ACC112 (cell line): ENCODE measurements at regions not wholly inside any gene's neighbourhood (a gene's known extent, or its start where the extent isn't known, plus 50 kb on each side); places are given as distances from the start of the nearest gene placed in this dataset.

ENCODE experiments used
- H2AFZ ChIP-seq: fragments of 200-600 bp; sonication (generic); one replicate; pipeline ENCODE4 v1.6.0; 2017; ENCODE audit warnings: antibody characterized with exemption, low read length; ENCODE audit not compliant: unreplicated experiment
- H3K27ac ChIP-seq: fragments of 200-600 bp; sonication (generic); 2 replicates; pipeline ENCODE4 v1.5.1; 2014; ENCODE audit warnings: low read depth, mild to moderate bottlenecking, antibody characterized with exemption, low read length, moderate library complexity
- H3K27me3 ChIP-seq: fragments of 200-600 bp; sonication (generic); 2 replicates; pipeline ENCODE4 v1.6.1; 2014; ENCODE audit warnings: mild to moderate bottlenecking, antibody characterized with exemption, low read length, moderate library complexity, mixed read lengths; ENCODE audit not compliant: insufficient read depth
- H3K36me3 ChIP-seq: fragments of 200-600 bp; sonication (generic); 2 replicates; pipeline ENCODE4 v1.6.1; 2016; ENCODE audit warnings: mild to moderate bottlenecking, antibody characterized with exemption, low read length, moderate library complexity, mixed read lengths; ENCODE audit not compliant: insufficient read depth
- H3K4me1 ChIP-seq: fragments of 200-600 bp; sonication (generic); one replicate; pipeline ENCODE4 v1.6.1; 2016; ENCODE audit warnings: low read length, mixed read lengths; ENCODE audit not compliant: insufficient read depth, unreplicated experiment, control insufficient read depth
- H3K4me3 ChIP-seq: fragments of 200-600 bp; sonication (generic); 2 replicates; pipeline ENCODE4 v1.5.1; 2014; ENCODE audit warnings: mild to moderate bottlenecking, low read depth, low read length
- H3K79me2 ChIP-seq: fragments of 200-600 bp; sonication (generic); one replicate; pipeline ENCODE4 v1.6.0; 2016; ENCODE audit warnings: low read length; ENCODE audit not compliant: control insufficient read depth, unreplicated experiment, insufficient read depth

DNA sequence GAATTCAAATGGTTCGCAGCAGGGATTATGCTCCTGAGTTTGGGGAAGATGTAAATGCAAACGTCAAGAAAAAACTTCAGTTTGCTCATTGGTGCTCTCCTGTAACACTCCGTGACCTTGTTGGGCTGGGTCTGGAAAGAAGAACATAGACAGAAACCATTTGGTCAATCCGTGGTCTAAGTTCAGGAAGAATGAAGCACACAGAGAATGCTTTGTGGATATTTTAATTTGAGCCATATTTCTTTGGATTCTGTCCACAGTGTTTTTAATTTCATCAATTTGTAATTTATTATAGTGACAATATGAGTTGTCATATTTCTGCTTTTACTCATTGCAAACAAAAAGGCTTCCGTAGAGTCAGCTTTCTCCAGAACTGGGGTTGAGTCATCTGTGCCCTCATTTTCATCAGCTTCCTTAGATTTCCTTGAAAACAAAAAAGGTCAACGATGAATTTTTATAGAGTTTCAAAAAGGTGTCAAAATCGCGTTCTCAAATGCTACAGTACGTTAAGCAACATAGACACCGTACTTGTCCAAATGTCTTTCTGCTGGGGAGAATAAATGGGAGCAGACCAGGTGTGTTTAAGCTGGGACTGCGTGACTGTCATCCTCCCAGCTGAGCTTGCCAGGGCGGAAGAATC, 606.4 kb downstream of the RNF144A start:
- no peak overlapping the region for H3K27ac ChIP-seq
- no peak overlapping the region for H3K4me3 ChIP-seq
- H3K36me3 ChIP-seq, result no peaks in the 10 kb centered on the region
- no peak overlapping the region for H2AFZ ChIP-seq
- no peaks in the 10 kb centered on the region for H3K27me3 ChIP-seq
- no peaks in the 10 kb centered on the region for H3K79me2 ChIP-seq
- H3K4me1 ChIP-seq, result no peaks in the 10 kb centered on the region

DNA sequence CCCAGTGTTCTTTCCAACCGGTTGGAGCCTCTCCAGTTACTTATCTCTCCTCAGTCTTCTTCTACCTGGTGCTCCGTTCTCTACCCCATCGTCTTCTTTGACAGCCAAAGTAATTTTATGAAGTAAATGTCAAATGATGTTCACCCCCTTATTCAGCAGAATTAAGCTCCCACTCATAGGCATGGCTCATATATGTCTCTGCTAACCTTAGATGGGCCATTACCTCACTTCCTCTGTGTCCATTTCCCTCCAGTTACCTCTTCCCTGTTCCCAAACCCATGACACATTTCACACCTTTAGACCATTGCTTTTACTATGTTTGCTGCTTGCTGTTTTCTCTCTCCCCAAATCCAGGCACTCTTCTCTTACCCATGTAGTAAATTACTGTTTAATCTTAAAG, 607.0 kb downstream of the RNF144A start:
- Histone ChIP-seq H3K27ac (no peak overlapping the region), H3K36me3 (no peaks in the 10 kb centered on the region), H3K79me2 (no peaks in the 10 kb centered on the region), H3K4me1 (no peaks in the 10 kb centered on the region), H2AFZ (no peak overlapping the region), H3K4me3 (no peak overlapping the region), H3K27me3 (no peaks in the 10 kb centered on the region)

- Histone ChIP-seq H3K36me3 (no peaks in the 10 kb centered on the region), H3K79me2 (no peaks in the 10 kb centered on the region), H2AFZ (no peak overlapping the region), H3K27me3 (no peaks in the 10 kb centered on the region), H3K27ac (no peak overlapping the region), H3K4me3 (no peak overlapping the region), H3K4me1 (no peaks in the 10 kb centered on the region)
Observed at GRCh38 chr2:7525746-7526145, 608.5 kb downstream of the RNF144A start.

GRCh38 chr2:7527165-7527722, 610.0 kb downstream of the RNF144A start:
- Histone ChIP-seq H2AFZ (no peak overlapping the region), H3K27me3 (no peaks in the 10 kb centered on the region), H3K36me3 (no peaks in the 10 kb centered on the region), H3K4me1 (no peaks in the 10 kb centered on the region), H3K4me3 (no peak overlapping the region), H3K79me2 (no peaks in the 10 kb centered on the region), H3K27ac (no peak overlapping the region)

GRCh38 chr2:7530001-7530400, 612.8 kb downstream of the RNF144A start:
- Histone ChIP-seq H3K79me2 (no peaks in the 10 kb centered on the region), H3K4me1 (no peaks in the 10 kb centered on the region), H3K4me3 (no peak overlapping the region), H3K27me3 (no peaks in the 10 kb centered on the region), H3K27ac (no peak overlapping the region), H3K36me3 (no peaks in the 10 kb centered on the region), H2AFZ (no peak overlapping the region)

GRCh38 chr2:7539077-7539476, 621.9 kb downstream of the RNF144A start:
- H3K79me2 ChIP-seq, result no peaks in the 10 kb centered on the region
- H3K36me3 ChIP-seq, result no peaks in the 10 kb centered on the region
- no peaks in the 10 kb centered on the region for H3K4me1 ChIP-seq
- no peak overlapping the region for H2AFZ ChIP-seq
- H3K4me3 ChIP-seq, result no peak overlapping the region
- H3K27me3 ChIP-seq, result no peaks in the 10 kb centered on the region
- H3K27ac ChIP-seq, result no peak overlapping the region

DNA sequence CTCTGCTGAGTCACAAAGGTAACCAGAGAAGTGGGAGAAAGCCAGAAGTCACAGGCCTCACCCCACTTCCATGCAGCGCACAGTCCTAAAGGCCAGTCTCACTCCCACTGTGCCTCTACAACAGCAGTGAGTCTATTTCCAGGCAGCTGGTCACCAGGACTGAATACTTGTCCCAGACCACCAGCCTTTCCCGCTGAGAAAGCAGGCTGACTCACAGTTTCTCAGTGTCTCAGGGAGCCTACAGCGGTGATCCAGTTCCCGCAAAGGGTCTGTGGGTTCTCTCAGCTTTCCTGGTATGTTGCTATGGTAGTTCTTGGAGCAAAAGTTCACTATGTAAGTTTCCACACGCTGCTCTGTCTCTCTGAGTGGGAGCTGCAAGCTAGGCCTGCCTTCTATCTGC, 622.5 kb downstream of the RNF144A start:
- Histone ChIP-seq H2AFZ (no peak overlapping the region), H3K79me2 (no peaks in the 10 kb centered on the region), H3K4me1 (no peaks in the 10 kb centered on the region), H3K27me3 (no peaks in the 10 kb centered on the region), H3K4me3 (no peak overlapping the region), H3K36me3 (no peaks in the 10 kb centered on the region), H3K27ac (no peak overlapping the region)

DNA sequence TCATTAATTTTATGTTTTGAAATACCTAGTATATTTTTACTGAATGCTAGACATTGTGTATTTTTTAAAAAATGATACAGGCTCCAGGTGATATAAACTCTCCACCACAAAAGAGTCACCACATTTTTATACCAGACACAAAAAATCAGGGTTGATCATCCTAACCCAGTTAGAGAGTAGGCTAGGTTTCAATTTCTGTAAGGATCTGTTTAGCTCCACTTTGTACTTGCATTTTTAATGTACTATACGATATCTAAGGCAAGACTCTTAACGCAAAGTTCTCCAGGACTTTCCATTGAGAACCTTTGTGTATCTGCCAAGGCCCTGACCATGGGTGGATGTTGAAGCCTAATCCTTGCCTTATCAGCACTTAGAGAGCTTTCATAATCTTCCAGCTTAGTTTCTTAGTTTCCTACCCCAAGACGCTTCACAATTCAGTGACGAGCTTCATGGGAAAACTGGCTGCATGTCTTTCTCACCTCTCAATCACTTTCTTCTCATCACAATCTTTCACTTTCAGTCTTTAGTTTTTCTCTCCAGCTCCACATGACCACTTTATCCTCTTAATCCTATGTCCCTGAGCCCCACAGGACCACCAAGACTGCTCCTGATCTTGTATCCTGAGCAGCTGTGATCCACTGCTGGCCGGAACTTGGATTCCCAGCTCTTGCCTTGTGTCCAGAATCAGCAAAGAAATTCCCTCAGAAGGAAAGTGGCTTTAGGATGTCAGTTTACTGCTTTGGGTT, 635.8 kb downstream of the RNF144A start:
- Histone ChIP-seq H3K4me3 (no peak overlapping the region), H3K27me3 (no peaks in the 10 kb centered on the region), H3K36me3 (no peaks in the 10 kb centered on the region), H3K27ac (no peak overlapping the region), H3K4me1 (no peaks in the 10 kb centered on the region), H2AFZ (no peak overlapping the region), H3K79me2 (no peaks in the 10 kb centered on the region)

DNA sequence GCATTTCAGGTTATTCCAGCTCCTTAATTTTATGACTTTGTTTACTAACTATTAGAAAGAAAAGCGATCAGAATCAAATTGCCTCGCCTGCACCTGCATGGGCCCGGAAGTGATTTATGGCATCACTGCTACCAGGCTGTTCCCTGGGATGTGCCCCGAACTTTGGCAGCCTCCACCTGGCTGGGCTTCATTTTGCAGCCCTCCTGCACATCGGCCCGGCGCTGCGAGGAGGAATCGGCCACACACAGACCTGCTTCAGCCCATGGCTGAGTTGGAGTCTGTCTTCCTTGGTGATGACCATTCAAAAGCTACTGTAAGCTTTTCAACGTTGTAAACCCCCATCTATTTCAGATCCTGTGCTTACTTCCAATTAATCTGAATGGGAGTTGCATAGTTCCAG, 638.0 kb downstream of the RNF144A start:
- Histone ChIP-seq H3K4me3 (no peak overlapping the region), H3K4me1 (no peaks in the 10 kb centered on the region), H3K36me3 (no peaks in the 10 kb centered on the region), H2AFZ (no peak overlapping the region), H3K27me3 (no peaks in the 10 kb centered on the region), H3K79me2 (no peaks in the 10 kb centered on the region), H3K27ac (no peak overlapping the region)

DNA sequence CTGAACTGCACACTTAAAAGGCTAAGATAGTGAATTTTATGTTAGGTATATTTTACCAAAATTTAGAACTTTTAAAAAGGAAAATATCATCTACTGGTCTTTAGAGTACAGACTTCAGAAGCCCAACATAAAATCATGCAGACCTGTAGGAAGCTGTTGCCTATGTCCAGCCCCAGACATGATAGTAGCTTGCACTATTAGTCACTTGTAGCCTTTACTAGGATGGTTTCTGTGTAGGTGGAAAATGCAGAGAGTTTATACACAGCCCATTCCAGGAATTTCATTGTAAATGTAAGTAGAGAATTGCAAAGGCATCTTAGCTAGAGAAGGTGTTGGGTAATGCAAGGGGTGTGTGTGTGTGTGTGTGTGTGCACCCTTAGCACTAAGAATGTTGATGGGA, 640.2 kb downstream of the RNF144A start:
- H3K27me3 ChIP-seq, result no peaks in the 10 kb centered on the region
- H2AFZ ChIP-seq, result no peak overlapping the region
- no peak overlapping the region for H3K27ac ChIP-seq
- H3K4me1 ChIP-seq, result no peaks in the 10 kb centered on the region
- no peak overlapping the region for H3K4me3 ChIP-seq
- no peaks in the 10 kb centered on the region for H3K79me2 ChIP-seq
- no peaks in the 10 kb centered on the region for H3K36me3 ChIP-seq

GRCh38 chr2:7559791-7560190, 642.6 kb downstream of the RNF144A start:
- no peaks in the 10 kb centered on the region for H3K79me2 ChIP-seq
- no peaks in the 10 kb centered on the region for H3K4me1 ChIP-seq
- H3K4me3 ChIP-seq, result no peak overlapping the region
- no peak overlapping the region for H3K27ac ChIP-seq
- no peak overlapping the region for H2AFZ ChIP-seq
- no peaks in the 10 kb centered on the region for H3K27me3 ChIP-seq
- no peaks in the 10 kb centered on the region for H3K36me3 ChIP-seq
